ENCODE measurements at regions not wholly inside any gene's neighbourhood (a gene's known extent, or its start where the extent isn't known, plus 50 kb on each side); places are given as distances from the start of the nearest gene placed in this dataset.

DNA sequence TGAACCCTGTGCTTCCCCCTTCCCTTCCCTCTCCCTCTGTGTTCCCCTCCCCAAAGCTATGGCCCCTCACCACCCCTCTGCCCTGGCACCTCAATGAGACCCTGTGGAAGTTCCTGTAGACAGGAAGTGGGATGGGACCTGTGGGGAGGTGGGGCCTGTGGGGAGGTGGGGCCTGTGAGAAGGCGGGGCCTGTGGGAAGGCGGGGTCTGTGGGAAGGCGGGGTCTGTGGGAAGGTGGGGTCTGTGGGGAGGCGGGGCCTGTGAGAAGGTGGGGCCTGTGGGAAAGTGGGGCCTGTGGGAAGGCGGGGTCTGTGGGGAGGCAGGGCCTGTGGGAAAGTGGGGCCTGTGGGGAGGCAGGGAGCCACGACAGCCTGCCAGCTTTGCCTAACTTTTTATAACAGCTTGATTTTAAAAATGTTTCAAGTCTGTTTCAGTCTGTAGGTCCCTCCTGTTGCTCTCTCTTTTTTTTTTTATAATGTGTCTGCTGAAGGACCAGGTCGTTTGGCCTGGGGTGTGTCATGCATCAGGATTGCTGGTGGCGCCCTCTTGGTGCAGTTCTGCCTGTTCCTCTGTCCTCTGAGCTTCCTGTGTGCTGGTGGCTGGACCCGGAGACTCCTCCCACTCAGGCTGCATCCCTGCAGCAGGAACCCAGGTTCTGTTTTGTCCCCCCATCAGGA is 70.5 kb upstream of the SLCO4A1 start:
- TF ChIP-seq CTCF (IDR thresholded peaks at IDR 0.05; ENCODE audit: control extremely low read depth, extremely low read depth, low read depth, missing control alignments) = no peak
- DNase-seq (ENCODE audit: extremely low spot score) = peak; percentile 67
- POLR2A ChIA-PET = no interaction called here
- CTCF ChIA-PET = interaction anchor here (1.6 kb wide), 1 partner anchor 72 kb away, joined by 3 read pairs; no protein-coding TSS in a partner anchor

DNA sequence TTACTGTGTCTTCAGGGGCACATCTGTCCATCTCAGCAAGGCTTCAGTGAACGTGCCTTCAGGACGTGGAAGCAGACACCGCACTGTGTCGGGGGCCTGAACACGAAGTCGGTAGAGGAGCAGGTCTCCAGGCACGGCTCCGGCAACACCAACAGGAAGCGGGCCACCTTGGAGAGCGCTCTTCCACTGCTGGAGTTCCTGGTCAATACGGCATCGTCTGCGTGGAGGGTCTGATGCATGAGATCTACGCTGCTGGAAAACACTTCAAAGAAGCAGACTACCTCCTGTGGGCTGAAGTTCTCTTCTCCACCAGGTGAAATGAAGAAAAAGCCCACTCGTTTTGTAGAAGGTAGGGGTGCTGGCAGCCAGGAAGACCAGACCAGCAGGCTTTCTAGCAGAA is 69.3 kb upstream of the SLCO4A1 start:
- ChIA-PET CTCF (no interaction called here), POLR2A (no interaction called here)
- no peak for DNase-seq (ENCODE audit: extremely low spot score)
- TF ChIP-seq CTCF (IDR thresholded peaks at IDR 0.05; ENCODE audit: control extremely low read depth, extremely low read depth, low read depth, missing control alignments) = no peak

DNA sequence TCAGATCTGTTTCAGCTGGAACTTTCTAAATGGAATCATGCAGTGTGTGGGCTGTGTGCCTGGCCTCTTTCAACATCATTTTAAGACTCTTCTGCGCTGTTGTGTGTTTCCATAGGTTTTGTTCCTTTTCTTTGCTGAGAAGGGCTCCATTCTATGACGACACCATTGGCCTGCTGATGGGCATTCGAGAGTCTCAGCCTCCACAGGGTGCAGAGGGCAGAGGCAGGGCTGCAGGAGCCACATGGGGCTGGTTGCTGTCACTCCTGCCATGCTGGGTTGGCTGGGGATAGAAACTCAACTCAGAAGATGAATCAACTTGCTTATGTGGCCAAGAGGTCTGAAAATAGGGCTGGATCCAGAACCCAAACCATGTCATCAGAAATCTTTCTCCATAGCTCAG is 68.5 kb upstream of the SLCO4A1 start:
- TF ChIP-seq CTCF (IDR thresholded peaks at IDR 0.05; ENCODE audit: control extremely low read depth, extremely low read depth, low read depth, missing control alignments) = no peak
- DNase-seq (ENCODE audit: extremely low spot score) = no peak
- ChIA-PET CTCF (no interaction called here), POLR2A (no interaction called here)

- TF ChIP-seq CTCF (IDR thresholded peaks at IDR 0.05; ENCODE audit: control extremely low read depth, extremely low read depth, low read depth, missing control alignments) = no peak
- no peak for DNase-seq (ENCODE audit: extremely low spot score)
- ChIA-PET CTCF (no interaction called here), POLR2A (no interaction called here)
Observed at GRCh38 chr20:62574230-62574993, 67.9 kb upstream of the SLCO4A1 start.

DNA sequence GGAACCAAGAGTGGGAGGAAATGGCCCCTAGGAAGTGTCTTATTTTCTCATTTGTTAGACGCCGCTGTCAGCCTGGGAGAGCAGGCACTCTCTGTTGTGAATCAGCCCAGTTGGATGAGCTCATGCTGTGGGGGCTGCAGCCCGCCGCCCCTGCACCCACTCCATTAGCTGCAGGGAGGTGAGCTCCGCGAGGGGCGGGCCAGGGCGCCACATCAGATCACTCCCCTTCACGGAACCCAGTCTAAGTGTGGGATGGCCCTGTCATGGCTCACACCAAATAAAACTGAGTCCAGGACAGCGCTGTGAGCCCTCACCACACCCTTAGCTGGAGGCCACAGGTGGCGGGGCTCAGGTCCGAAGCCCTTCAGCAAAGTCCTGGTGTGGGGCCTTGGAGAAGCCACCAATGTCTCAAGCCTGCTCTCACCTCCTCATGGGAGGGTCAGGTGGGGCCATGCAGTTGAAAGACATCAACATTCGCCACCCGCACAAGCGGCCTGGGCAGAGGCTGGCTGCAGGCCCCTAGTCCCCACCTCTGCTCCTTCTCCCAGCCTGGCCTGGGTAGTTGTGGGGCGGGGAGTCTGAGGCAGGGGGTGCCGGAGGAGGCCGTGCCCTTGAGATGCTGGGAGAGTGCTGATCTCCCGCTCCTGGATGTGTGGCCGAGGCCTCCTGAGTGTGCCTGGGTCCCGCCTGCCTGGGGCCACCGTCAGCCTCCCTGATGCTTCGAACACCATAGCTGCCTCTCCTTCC is 66.2 kb upstream of the SLCO4A1 start:
- POLR2A ChIA-PET = no interaction called here
- TF ChIP-seq CTCF (IDR thresholded peaks at IDR 0.05; ENCODE audit: control extremely low read depth, extremely low read depth, low read depth, missing control alignments) = no peak
- no peak for DNase-seq (ENCODE audit: extremely low spot score)
- CTCF ChIA-PET = interaction anchor here (0.8 to 2.6 kb wide), 3 partner anchors 9 to 215 kb away, joined by 3 to 11 read pairs (median 3); no protein-coding TSS in a partner anchor

DNA sequence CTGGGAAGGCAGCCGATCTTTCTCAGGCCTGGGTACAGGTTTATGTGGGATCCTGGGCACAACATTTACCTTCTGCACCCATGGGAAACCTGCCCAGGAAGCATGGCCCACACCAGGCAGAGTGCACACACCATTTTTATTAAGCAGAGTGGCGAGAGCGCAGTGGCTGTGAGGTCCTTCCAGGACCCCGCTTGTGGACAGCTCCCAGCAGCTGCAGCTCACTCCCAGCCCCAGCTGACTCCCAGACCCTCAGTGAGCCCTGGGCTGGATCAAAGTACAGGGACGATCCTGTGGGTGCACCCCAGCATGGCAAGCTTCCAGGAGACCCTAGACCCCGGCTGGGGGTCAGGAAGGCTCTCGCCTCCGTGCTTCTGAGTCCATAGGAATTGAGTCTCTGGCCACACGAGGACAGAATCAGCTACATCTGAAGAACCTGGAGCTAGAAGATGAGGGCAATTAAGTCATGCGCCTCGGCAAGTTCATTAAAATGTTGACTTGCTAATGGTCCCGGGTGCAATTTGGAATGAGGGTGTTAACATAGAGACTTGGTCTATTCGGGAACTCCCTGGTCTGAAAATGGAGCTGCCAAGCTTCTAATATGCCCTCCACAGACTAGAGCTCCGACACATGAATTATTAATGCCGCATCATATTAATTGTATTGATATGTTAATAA is 65.4 kb upstream of the SLCO4A1 start:
- no peak for TF ChIP-seq CTCF (IDR thresholded peaks at IDR 0.05; ENCODE audit: control extremely low read depth, extremely low read depth, low read depth, missing control alignments)
- ChIA-PET POLR2A (no interaction called here), CTCF (interaction anchor here (0.9 to 2.6 kb wide), 2 partner anchors 77 to 215 kb away, joined by 5 to 11 read pairs; no protein-coding TSS in a partner anchor)
- DNase-seq (ENCODE audit: extremely low spot score) = no peak
